ENCODE measurements at regions not wholly inside any gene's neighbourhood (a gene's known extent, or its start where the extent isn't known, plus 50 kb on each side); places are given as distances from the start of the nearest gene placed in this dataset.

- no peak for FAIRE-seq
These were observed 136.2 kb downstream of the TEX29 start for GRCh38 chr13:111456452-111457230.

GRCh38 chr13:111458001-111458531 is 137.6 kb downstream of the TEX29 start:
- FAIRE-seq, result no peak

GRCh38 chr13:111458739-111459138 is 138.3 kb downstream of the TEX29 start:
- no peak for FAIRE-seq

DNA sequence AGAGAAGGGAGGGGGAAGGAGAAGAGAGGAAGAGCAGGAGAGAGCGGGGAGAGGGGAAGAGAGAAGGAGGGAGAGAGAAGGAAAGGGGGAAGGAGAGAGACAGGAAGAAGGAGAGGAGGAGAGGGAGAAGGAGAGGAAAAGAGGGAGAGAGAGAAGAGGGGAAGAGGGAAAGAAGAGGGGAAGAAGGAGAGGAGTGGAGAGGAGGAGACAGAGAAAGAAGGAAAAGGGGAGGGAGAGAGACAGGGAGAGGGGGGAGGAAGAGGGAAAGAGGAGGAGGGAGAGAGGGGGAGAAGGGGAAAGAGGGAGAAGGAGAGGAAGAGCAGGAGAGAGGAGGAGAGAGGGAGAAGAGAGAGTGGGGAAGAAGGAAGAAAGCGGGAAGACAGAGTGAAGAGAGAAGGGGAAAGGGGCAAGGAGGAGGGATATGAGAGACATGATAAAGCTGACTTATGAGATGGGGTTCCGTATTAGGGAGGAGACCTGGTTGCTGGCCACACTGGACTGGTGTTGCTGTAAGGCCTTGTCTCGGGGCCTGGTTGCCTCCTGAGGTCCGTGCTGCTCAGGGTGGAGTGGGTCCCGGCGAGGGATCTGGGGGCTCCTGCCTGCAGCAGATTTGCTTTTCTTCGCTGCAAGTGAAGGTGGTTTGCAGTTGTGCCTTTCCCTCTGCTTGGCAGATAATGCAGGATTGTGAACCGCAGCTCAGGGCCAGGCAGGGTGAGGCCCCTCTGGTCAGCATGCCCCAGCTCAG is 139.5 kb downstream of the TEX29 start:
- FAIRE-seq, result no peak

GRCh38 chr13:111460548-111461444 is 140.4 kb downstream of the TEX29 start:
- FAIRE-seq, result no peak

DNA sequence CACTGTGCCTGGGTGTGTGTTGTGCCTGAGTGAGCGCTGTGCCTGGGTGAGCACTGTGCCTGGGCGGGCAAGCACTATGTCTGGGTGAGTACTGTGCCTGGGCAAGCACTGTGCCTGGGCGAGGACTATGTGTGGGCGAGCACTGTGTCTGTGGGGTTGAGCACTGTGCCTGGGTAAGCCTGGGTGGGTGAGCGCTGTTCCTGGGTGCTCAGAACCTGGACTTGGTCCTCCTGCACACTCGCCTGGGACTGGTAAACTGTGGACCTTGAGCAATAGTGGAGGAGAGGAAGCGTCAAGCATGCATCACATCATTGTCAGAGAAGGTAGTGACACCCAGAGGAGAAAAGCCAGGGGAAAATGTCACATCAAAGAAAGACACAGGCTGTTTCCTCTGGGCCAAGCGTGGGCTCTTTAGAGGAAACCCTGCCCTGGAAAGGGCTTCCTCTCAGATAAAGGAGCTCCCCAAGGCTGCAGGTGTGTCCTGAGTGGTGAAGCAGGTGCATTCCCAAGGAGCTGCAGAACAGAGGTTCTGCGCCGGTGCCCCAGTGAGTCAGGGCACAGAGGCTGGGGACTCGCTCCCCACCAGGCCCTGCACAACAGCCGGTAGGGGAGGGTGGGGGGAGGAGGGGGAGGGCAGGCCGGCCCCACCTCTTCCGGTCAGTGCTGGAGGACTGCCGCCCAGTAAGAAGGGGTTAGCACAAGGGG is 141.2 kb downstream of the TEX29 start:
- no peak for FAIRE-seq

GRCh38 chr13:111462221-111462764 is 141.9 kb downstream of the TEX29 start:
- FAIRE-seq, result no peak

DNA sequence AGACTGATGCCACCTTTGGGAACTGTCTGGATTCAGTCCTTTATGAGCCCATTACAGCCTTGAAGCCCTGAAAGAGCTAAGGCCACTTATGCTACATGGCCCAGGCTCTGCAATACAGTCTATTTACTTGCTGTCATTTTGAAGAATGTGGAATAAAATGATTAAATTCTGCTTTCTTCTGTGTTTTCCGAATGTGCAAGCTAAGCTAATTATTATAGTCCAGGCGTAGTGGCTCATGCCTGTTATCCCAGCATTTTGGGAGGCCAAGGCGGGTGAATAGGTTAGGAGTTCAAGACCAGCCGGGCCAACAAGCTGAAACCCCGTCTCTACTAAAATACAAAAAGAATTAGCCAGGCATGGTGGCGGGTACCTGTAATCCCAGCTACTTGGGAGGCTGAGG is 142.5 kb downstream of the TEX29 start:
- FAIRE-seq, result no peak

GRCh38 chr13:111467111-111467890 is 146.9 kb downstream of the TEX29 start:
- FAIRE-seq, result no peak

GRCh38 chr13:111468037-111468959 is 147.9 kb downstream of the TEX29 start:
- no peak for FAIRE-seq

DNA sequence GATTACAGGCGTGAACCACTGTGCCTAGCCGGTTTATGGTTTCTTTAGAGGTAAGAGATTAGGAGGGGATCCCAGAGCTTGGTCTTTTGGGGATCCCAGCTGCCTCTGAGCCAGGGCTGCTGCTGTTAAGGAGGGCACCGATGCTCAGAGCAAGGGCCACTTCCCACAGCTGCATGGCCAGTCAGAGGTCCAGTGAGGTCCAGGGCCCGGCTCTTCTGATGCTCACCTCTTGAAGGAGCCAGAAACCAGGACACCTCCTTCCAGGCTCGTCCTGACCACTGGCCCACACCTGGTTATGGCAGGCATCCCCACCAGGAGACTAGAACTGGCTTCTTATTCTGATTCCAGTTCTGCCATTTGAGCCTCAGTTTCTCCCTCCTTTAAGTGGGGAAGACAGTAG is 149.0 kb downstream of the TEX29 start:
- no peak for FAIRE-seq

DNA sequence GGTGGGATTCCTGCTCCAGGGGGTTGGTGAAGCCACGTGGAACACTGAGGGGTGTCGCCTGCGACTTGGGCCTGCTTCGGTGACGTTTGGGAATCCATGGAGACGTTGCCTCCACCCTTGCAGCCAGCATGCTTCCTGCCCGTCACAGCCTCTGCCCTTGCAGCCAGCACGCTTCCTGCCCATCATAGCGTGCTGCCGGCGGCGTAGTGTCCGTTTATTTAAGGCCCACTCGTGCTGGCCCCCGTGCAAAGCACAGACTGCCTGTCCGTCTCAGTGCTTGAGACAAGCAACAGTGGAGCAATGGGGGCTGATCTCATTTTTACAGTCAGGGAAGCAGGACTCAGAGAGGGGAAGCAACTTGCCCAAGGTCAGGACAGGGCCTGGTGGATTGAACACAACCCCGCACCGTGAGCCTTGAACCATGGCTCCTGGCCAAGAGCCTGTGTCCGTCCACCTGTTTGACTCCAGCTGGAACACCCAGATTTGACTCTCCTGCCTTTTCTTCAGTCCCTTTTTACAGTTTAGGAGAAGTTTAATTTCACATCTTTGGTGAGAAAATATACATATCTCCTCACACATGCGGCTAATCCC is 149.6 kb downstream of the TEX29 start:
- FAIRE-seq, result no peak

- FAIRE-seq, result no peak
These were observed 150.5 kb downstream of the TEX29 start for GRCh38 chr13:111470933-111471332.

- no peak for FAIRE-seq
These were observed 151.6 kb downstream of the TEX29 start for GRCh38 chr13:111472083-111472482.

GRCh38 chr13:111472559-111473460 is 152.4 kb downstream of the TEX29 start:
- no peak for FAIRE-seq

- peak; percentile 93 for FAIRE-seq
These were observed 153.9 kb downstream of the TEX29 start for GRCh38 chr13:111474136-111475002.

DNA sequence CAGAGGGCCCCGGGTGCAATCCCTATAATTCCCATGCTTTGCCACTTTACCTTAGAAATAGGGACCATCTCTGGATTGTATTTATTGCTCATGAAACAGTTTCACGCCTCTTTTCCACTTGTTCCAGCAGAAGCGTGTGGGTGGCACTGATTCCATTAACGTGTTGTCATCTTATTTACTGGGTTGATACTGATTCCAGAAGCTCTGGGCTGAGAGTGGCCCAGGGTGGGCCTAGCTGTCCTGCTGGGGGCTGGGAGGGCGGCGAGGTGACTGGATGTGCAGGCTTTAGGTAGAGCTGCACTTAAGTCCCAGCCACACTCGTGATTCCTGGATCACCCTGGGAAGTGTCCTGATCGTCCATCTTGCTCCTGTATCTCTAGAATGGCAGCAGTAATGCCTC is 155.0 kb downstream of the TEX29 start:
- no peak for FAIRE-seq

- FAIRE-seq, result no peak
These were observed 155.8 kb downstream of the TEX29 start for GRCh38 chr13:111476197-111476596.

Measured in islet of Langerhans (tissue), 1 donor.